PC-9 (cell line): ENCODE measurements at regions not wholly inside any gene's neighbourhood (a gene's known extent, or its start where the extent isn't known, plus 50 kb on each side); places are given as distances from the start of the nearest gene placed in this dataset.

Experiments
- BruUV-seq: library from RNA; stranded (reverse); fragments of 400-500 nt; replicated peaks from 2 replicates; lab custom pipeline; 2021; lab: Mats Ljungman, UMichigan
- CTCF ChIA-PET: fragments of 300-600 bp; sonication (Branson Sonifier 250); formaldehyde crosslinking; loops from one replicate; lab custom pipeline; 2022; ENCODE audit warnings: antibody characterized with exemption; lab: Charles Lee
- POLR2A ChIA-PET: fragments of 300-600 bp; sonication (Branson Sonifier 250); formaldehyde crosslinking; loops from one replicate; lab custom pipeline; 2022; ENCODE audit warnings: antibody characterized with exemption; ENCODE audit not compliant: unreplicated experiment; lab: Charles Lee
- DNase-seq, 2 experiments: peaks; one replicate each; pipeline versions ENCODE4 v3.0.0 to v3.0.0-alpha.2; 2015 to 2022; ENCODE audit warnings: mixed read lengths in 1 of 2
- H2AFZ ChIP-seq: fragments of 200-600 bp; sonication (generic); 2 replicates; pipeline ENCODE4 v1.8.1; 2017; ENCODE audit warnings: antibody characterized with exemption
- H3F3A ChIP-seq: fragments of 200-600 bp; sonication (generic); 2 replicates; pipeline ENCODE4 v1.8.1; 2017; ENCODE audit warnings: antibody characterized with exemption, mild to moderate bottlenecking, low read depth; ENCODE audit not compliant: insufficient read depth
- H3K27ac ChIP-seq: fragments of 200-600 bp; sonication (generic); 2 replicates; pipeline ENCODE4 v1.6.1; 2016; ENCODE audit warnings: mixed run types
- H3K27me3 ChIP-seq: fragments of 200-600 bp; sonication (generic); 2 replicates; pipeline ENCODE4 v1.6.1; 2016; ENCODE audit warnings: low read depth, mixed run types; ENCODE audit not compliant: insufficient read depth
- H3K36me3 ChIP-seq: fragments of 200-600 bp; sonication (generic); 2 replicates; pipeline ENCODE4 v1.6.1; 2016; ENCODE audit warnings: low read depth, mixed run types
- H3K4me1 ChIP-seq: fragments of 200-600 bp; sonication (generic); replicated peaks from 2 replicates; pipeline ENCODE4 v1.6.1; 2016; ENCODE audit warnings: mixed run types; ENCODE audit not compliant: insufficient read depth
- H3K4me2 ChIP-seq: fragments of 200-600 bp; sonication (generic); 2 replicates; pipeline ENCODE4 v1.6.1; 2017; ENCODE audit warnings: mixed run types
- H3K4me3 ChIP-seq: fragments of 200-600 bp; sonication (generic); 2 replicates; pipeline ENCODE4 v1.6.1; 2016; ENCODE audit warnings: mixed run types
- H3K79me2 ChIP-seq: fragments of 200-600 bp; sonication (generic); 2 replicates; pipeline ENCODE4 v1.6.1; 2017; ENCODE audit warnings: low read depth, mixed run types
- H3K9me2 ChIP-seq: fragments of 200-600 bp; sonication (generic); 2 replicates; pipeline ENCODE4 v1.8.1; 2017; ENCODE audit warnings: mild to moderate bottlenecking; ENCODE audit not compliant: insufficient read depth
- H3K9me3 ChIP-seq: fragments of 200-600 bp; sonication (generic); 2 replicates; pipeline ENCODE4 v1.8.1; 2016; ENCODE audit warnings: low read depth; ENCODE audit not compliant: insufficient read depth
- H4K20me1 ChIP-seq: fragments of 200-600 bp; sonication (generic); 2 replicates; pipeline ENCODE4 v1.8.1; 2017; ENCODE audit not compliant: insufficient read depth
- EZH2 ChIP-seq: fragments of 200-600 bp; sonication (generic); IDR thresholded peaks from 2 replicates; pipeline ENCODE4 v1.8.0; 2017; ENCODE audit warnings: antibody characterized with exemption, low read depth
- intact Hi-C: fragments of 100-400 bp; cut with micrococcal nuclease; formaldehyde crosslinking; loops from one replicate; pipeline ENCODE4 v1.10.0; 2022; ENCODE audit not compliant: unreplicated experiment
- TF ChIP-seq, protein P1 (sequence below): fragments of 200-600 bp; sonication (generic); conservative IDR thresholded peaks from 2 replicates; pipeline ENCODE4 v1.6.1; 2017; ENCODE audit warnings: mixed run types, antibody characterized with exemption, mild to moderate bottlenecking, moderate library complexity

DNA sequence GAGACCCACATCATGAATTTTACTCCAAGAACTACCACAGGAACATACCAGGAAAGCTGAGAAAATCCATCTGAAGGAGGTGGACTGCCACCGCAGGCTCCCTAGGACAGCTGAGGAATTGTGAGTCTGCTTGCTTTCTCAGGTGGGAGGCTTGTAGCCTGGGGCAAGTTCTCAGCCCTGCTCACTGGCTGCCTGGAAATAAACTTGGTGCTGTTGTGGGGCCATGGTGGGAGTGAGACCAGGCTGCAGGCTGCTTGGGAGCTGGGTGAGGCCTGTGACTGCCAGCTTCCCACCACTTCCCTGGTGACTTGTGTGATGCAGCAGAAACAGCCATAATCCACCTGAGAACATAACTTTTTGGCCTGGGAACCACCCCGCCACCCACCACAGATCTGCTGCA is 132.7 kb upstream of the RAG2 start:
- Histone ChIP-seq H4K20me1 (no peaks in the 10 kb centered on the region), H3K79me2 (no peaks in the 10 kb centered on the region), H2AFZ (no peak overlapping the region), H3K4me1 (no peaks in the 10 kb centered on the region), H3K4me3 (no peak overlapping the region), H3K27ac (no peak overlapping the region), H3K27me3 (peaks cover 69% of the 10 kb centered on the region), H3K9me2 (no peaks in the 10 kb centered on the region; the same call in 1 of the 2 replicates), H3K4me2 (no peak overlapping the region), H3K9me3 (no peaks in the 10 kb centered on the region), H3F3A (no peaks in the 10 kb centered on the region), H3K36me3 (no peaks in the 10 kb centered on the region)
- DNase-seq, result no peak
- POLR2A ChIA-PET, result no interaction called here
- CTCF ChIA-PET, result no interaction called here
- TF ChIP-seq EZH2, result no peak
- TF ChIP-seq, protein P1, sequence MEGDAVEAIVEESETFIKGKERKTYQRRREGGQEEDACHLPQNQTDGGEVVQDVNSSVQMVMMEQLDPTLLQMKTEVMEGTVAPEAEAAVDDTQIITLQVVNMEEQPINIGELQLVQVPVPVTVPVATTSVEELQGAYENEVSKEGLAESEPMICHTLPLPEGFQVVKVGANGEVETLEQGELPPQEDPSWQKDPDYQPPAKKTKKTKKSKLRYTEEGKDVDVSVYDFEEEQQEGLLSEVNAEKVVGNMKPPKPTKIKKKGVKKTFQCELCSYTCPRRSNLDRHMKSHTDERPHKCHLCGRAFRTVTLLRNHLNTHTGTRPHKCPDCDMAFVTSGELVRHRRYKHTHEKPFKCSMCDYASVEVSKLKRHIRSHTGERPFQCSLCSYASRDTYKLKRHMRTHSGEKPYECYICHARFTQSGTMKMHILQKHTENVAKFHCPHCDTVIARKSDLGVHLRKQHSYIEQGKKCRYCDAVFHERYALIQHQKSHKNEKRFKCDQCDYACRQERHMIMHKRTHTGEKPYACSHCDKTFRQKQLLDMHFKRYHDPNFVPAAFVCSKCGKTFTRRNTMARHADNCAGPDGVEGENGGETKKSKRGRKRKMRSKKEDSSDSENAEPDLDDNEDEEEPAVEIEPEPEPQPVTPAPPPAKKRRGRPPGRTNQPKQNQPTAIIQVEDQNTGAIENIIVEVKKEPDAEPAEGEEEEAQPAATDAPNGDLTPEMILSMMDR, result no peak
- intact Hi-C loops, result no loop called here
- BruUV-seq, result no TSS peak

DNA sequence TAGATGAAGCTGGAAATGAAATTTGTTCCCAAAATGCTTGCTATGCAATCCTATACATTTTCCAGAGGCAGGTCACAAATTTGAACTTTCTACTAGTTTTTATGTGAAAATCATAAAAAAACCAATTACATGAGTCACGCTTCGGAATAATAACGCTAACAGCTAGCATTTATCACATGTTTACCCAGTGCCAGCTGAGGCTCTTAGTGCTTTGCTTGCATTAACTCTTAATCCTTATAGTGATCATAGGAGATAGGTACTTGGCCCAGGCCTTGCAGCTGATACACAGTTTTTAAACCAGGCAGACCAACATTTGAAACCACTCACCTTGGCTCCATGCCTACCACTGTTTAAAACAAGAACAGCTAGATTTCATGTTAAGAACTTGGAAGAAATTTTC is 131.8 kb upstream of the RAG2 start:
- Histone ChIP-seq H3K9me2 (no peaks in the 10 kb centered on the region; the same call in 1 of the 2 replicates), H3K4me1 (no peaks in the 10 kb centered on the region), H3K9me3 (no peaks in the 10 kb centered on the region), H3K27me3 (peaks cover 72% of the 10 kb centered on the region), H3K4me3 (no peak overlapping the region), H2AFZ (no peak overlapping the region), H4K20me1 (no peaks in the 10 kb centered on the region), H3K79me2 (no peaks in the 10 kb centered on the region), H3F3A (no peaks in the 10 kb centered on the region), H3K27ac (no peak overlapping the region), H3K4me2 (no peak overlapping the region), H3K36me3 (no peaks in the 10 kb centered on the region)
- TF ChIP-seq, protein P1, result no peak
- no peak for TF ChIP-seq EZH2
- DNase-seq, result no peak
- ChIA-PET POLR2A (no interaction called here), CTCF (no interaction called here)
- intact Hi-C loops, result no loop called here
- no TSS peak for BruUV-seq

DNA sequence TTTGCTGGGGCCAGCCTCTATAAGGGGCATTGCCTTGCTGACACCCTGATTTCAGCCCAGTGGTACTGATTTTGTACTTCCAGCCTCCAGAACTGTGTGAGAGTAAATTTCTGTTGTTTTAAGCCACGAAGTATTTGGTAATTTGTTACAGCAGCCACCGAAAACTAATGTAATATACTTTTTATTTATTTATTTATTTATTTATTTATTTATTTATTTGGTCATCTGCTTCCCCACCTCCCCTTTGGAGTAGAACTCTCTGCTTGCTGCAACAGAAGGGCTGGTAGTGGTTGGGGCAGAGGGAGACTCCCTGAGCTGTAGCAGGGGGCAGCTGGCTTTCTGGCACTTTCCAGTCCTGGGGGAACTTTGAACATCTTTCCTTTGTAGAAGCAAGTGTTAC is 128.4 kb upstream of the RAG2 start:
- Histone ChIP-seq H3K79me2 (no peaks in the 10 kb centered on the region), H2AFZ (no peak overlapping the region), H3K27ac (no peak overlapping the region), H3K4me3 (no peak overlapping the region), H3K4me1 (no peaks in the 10 kb centered on the region), H3K4me2 (no peak overlapping the region), H3K36me3 (no peaks in the 10 kb centered on the region), H4K20me1 (no peaks in the 10 kb centered on the region), H3K9me2 (no peaks in the 10 kb centered on the region), H3F3A (no peaks in the 10 kb centered on the region), H3K27me3 (peaks cover 48% of the 10 kb centered on the region; the same call in 1 of the 2 replicates), H3K9me3 (no peaks in the 10 kb centered on the region)
- POLR2A ChIA-PET, result no interaction called here
- BruUV-seq, result no TSS peak
- intact Hi-C loops, result no loop called here
- no peak for DNase-seq
- TF ChIP-seq, protein P1, result no peak
- TF ChIP-seq EZH2, result no peak
- CTCF ChIA-PET, result no interaction called here
